CD4-positive, alpha-beta T cell treated with Interleukin-4 for 4 hours (primary cell): ENCODE measurements at regions not wholly inside any gene's neighbourhood (a gene's known extent, or its start where the extent isn't known, plus 50 kb on each side); places are given as distances from the start of the nearest gene placed in this dataset.
"Not testable (repeated sequence)": the region's sequence is repeated elsewhere in the genome, so short reads cannot be mapped to it uniquely, and the experiment has no call there.

Source experiments
- DNase-seq: peaks from one replicate; pipeline ENCODE4 v3.0.0-alpha.2; 2020

GRCh38 chrX:54615109-54615508, 85.1 kb downstream of the GNL3L start:
- no peak for DNase-seq

DNA sequence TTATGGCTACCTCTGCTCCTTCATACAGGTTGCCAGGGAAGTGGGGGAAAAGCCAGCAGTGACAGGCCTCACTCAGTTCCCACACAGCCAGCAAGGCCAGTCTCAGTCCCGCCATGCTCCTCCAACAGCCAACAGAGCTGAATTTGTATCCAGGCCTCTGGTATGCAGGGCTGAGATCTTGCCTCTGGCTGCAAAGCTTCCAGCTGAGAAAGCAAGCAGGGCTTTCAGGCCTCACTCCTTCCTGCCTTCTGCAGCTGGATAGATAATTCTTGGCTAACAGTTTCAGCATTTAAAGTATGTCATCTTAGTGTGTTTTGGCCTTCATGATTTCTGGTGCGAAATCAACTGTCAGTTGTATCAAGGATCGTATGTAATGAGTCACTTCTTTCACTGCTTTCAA, 103.6 kb downstream of the GNL3L start:
- DNase-seq = no peak

DNA sequence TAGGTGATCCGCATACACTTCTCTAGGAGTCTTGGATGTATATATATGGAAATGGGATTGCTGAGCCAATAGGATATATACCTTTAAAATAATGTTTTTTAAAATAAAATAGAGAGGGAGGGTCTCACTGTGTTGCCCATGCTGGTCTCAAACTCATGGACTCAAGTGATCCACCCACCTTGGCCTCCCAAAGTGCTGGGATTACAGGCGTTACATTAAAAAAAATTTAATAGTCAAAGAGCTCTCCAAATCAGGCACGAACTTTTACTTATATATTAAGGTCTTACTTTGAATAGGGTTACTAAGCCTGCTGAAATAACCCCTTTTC, 109.0 kb downstream of the GNL3L start:
- no peak for DNase-seq

- peak; percentile 93 for DNase-seq
Measured at GRCh38 chrX:54639346-54640102, 109.5 kb downstream of the GNL3L start.

DNA sequence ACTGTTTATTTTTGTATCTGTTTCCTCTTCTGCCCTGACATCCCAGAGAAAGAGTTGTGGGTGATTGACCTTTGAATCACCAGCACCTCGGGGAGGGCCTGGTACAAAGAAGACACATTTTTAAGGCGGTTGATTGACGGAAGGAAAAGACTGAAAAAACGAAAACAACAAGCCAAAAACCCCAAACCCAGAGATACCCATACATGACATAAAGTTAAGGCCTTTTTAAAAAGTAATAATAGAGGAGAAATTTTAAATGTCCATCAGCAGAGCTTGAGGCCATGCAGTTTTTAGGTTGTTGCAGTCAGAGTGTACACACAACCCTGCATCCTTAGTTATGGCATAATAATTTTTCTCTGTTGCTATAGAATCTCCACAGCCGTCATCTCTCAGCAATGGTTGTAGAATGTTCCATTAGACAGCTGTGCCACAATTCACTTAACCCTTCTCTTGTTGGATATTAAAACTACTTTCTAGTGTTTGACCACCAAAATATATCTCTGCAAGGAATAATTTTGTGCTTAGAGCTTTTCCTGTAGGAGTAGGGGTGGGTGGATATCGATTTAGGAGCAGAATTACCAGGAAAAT, 110.2 kb downstream of the GNL3L start:
- DNase-seq = no peak

DNA sequence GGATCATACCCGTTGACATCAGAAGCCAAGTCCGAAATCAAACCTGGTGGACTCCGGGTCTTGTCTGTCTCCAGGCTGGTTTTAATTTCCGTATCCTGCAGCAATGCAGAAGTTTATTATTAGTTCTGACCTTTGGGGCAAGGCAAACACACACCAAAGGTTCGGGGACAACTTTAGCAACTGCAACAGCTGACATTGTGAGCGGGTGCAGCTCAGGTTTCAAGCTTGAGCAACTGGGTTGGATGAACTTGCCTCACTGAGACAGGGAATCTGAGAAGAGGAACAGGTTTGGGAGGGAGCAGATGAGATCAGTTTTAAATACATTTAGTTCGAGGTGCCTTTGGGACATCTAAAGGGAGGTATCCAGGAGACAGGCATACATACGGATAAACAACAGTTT, 110.7 kb downstream of the GNL3L start:
- DNase-seq = no peak

DNA sequence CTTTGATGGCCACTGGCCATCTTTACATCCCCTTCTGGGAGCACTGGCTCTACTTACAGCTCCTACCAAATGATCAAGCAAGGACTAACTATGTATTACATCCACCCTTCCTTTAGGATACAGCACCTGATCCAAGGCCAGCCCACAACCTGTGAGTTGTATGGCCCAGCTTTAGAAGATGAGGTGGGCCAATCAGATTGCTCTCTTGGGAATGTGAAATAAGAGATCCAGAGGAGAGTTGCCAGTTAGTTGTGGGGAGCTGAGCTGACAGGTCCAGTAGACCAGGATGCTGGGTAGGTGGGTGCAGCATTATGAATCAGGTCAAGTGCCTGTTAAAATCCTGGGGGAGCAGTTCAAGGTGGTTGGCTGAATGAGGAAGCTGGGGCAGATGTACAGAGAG, 111.5 kb downstream of the GNL3L start:
- no peak for DNase-seq

DNA sequence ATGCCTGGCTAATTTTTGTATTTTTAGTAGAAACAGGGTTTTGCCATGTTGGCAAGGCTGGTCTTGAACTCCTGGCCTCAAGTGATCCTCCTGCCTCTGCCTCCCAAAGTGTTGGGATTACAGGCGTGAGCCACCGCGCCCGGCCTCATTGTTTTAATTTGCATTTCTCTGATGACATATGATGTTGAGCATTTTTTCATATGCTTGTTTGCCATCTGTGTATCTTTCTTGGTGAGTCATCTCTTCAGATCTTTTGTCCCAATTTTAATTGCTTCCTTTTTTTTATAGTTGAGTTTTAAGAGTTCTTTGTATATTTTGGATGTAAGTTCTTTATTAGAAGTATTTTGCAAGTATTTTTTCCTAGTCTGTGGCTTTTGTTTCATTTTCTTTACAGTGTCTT, 117.6 kb downstream of the GNL3L start:
- DNase-seq = not testable (repeated sequence)

DNA sequence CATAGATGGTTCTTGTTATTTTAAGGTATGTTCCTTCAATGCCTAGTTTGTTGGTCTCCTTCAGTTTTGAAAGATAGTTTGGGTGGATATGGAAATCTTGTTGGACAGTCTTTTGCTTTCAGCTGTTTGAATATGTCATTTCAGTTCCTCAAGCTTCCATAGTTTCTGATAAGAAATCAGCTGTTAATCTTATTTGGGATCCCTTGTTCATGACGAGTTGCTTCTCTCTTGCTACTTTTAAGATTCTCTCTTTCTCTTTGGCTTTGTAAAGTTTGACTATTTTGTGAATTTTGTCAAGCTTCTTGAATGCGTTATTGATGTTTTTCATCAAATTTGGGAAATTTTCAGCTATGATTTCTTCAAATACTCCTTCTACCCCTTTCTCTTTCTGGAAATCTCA, 129.5 kb downstream of the GNL3L start:
- DNase-seq = no peak

GRCh38 chrX:54675762-54676161, 122.3 kb downstream of the ITIH6 start:
- DNase-seq = no peak

DNA sequence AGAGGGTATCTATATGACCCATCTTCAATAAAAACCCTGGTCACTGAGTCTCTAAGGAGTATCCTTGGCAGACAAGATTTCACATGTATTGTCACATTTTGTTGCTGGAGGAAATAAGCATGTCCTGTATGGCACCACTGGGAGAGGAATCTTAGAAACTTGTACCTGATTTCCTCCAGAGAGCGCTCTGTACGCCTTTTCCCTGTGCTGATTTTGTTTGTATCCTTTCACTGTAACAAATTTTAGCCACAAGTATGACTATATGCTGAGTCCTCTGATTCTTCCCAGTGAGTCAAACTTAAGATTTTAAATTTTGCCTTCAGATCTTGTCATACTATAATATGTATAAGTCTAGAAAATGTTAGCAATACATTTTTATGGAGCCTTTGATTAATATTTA, 102.8 kb downstream of the ITIH6 start:
- DNase-seq = no peak

DNA sequence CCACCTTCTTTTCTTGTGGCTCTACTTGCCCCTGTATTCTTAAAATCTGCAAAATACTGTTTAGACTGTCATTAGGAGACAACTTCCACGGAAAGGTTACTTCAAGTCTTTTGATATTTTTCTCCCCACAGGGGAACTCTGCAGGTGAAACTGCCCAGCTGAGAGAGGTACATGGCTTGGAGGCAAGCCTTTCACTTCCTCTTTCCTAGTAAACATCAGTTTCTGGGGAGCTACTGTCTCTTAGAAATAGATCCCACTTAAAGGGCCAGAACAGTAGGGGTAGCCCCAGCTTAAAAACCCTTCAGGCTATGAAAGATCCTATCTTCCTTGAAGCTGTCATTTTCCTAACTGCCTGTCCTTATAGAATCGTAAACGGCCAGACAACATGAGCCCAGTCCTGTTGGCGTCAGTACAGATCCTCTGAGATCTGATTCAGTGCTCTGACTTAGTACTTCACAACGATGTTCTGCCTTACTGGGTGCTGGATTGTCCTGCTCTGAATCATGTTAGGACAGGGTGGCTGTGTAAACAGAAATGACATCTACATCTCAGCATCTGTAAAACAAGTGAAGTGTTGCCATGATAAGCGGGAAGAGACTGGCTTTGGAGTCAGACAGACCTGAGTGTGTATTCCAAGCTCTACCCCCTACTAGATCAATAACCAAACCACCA, 102.1 kb downstream of the ITIH6 start:
- DNase-seq = no peak
